Progenitor cell of endocrine pancreas (in vitro differentiated cells): ENCODE measurements at regions not wholly inside any gene's neighbourhood (a gene's known extent, or its start where the extent isn't known, plus 50 kb on each side); places are given as distances from the start of the nearest gene placed in this dataset.

Source experiments
- DNase-seq: peaks from one replicate; pipeline ENCODE4 v3.0.0; 2021; ENCODE audit warnings: low spot score; ENCODE audit not compliant: unreplicated experiment
- H3K27ac Mint-ChIP-seq: 2 replicates; pipeline ENCODE4 v1.8.0; 2021; ENCODE audit warnings: mild to moderate bottlenecking, moderate library complexity, mixed read lengths
- H3K27me3 Mint-ChIP-seq: 2 replicates; pipeline ENCODE4 v1.8.0; 2021; ENCODE audit warnings: mixed read lengths
- H3K36me3 Mint-ChIP-seq: 2 replicates; pipeline ENCODE4 v1.8.0; 2022; ENCODE audit warnings: mixed read lengths; ENCODE audit not compliant: insufficient read depth
- H3K4me1 Mint-ChIP-seq: 2 replicates; pipeline ENCODE4 v1.8.0; 2021; ENCODE audit warnings: low read depth, mixed read lengths
- H3K4me3 Mint-ChIP-seq: 2 replicates; pipeline ENCODE4 v1.8.0; 2021; ENCODE audit warnings: low read depth, mild to moderate bottlenecking, moderate library complexity, mixed read lengths
- H3K9me3 Mint-ChIP-seq: 2 replicates; pipeline ENCODE4 v1.8.0; 2021; ENCODE audit warnings: low read depth, mixed read lengths
- CTCF ChIP-seq: fragments of 200-600 bp; sonication (generic); IDR thresholded peaks from one replicate; pipeline ENCODE4 v1.5.0; 2021; ENCODE audit warnings: antibody characterized with exemption, mild to moderate bottlenecking; ENCODE audit not compliant: unreplicated experiment

GRCh38 chr5:105970919-105971318, 1699.8 kb downstream of the EFNA5 start:
- H3K9me3 Mint-ChIP-seq = no peaks in the 10 kb centered on the region
- no peak overlapping the region for H3K27ac Mint-ChIP-seq
- no peaks in the 10 kb centered on the region for H3K36me3 Mint-ChIP-seq
- no peaks in the 10 kb centered on the region for H3K27me3 Mint-ChIP-seq
- peaks cover 8% of the 10 kb centered on the region for H3K4me1 Mint-ChIP-seq
- no peak for TF ChIP-seq CTCF
- H3K4me3 Mint-ChIP-seq = no peak overlapping the region
- no peak for DNase-seq

DNA sequence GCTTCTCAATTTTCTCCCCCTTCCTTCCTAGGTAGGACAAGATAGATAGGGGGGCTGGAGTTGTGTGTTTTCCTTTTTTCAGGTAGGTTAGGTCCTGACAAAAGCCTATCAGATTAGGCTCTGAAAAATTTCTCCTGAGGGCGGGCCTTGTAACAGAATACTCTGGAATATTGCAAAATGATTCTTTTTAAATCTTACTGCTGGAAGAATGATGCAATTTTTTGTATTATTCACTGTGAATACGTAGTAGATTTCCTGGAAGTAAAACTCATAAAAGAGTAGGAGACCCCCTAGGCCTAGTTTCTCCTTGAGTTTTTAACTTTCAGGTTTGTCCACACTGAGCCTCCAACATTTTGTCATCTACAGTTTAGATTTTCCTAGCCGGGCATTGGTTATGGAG, 1701.8 kb downstream of the EFNA5 start:
- H3K27ac Mint-ChIP-seq = no peak overlapping the region
- no peaks in the 10 kb centered on the region for H3K36me3 Mint-ChIP-seq
- TF ChIP-seq CTCF = no peak
- H3K4me3 Mint-ChIP-seq = no peak overlapping the region
- H3K4me1 Mint-ChIP-seq = peaks cover 4% of the 10 kb centered on the region
- peaks cover 3% of the 10 kb centered on the region for H3K9me3 Mint-ChIP-seq
- no peaks in the 10 kb centered on the region for H3K27me3 Mint-ChIP-seq
- DNase-seq = no peak

DNA sequence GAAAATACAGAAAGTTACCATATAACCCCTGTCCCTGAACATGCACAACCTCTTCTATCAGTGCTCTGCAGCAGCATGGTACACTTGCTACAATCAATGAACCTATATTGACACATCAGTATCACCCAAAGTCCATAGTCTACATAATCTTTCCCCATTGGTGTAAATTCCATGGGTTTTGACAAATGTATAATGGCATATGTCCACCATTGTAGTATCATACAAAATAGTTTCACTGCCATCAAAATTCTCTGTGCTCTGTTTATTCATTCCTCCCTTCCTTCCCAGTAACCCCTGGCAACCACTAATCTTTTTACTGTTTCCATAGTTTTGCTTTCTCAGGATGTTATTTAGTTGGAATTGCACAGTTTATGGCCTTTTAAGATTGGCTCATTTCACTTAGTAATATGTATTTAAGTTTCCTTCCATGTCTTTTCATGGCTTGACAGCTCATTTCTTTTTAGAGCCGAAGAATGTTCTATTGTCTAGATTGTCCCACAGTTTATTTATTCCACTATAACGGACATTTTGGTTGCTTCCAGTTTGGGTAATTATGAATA, 1707.0 kb downstream of the EFNA5 start:
- TF ChIP-seq CTCF = no peak
- Mint-ChIP-seq H3K27me3 (no peaks in the 10 kb centered on the region), H3K4me3 (no peak overlapping the region), H3K9me3 (peaks cover 3% of the 10 kb centered on the region), H3K36me3 (no peaks in the 10 kb centered on the region), H3K27ac (no peak overlapping the region), H3K4me1 (no peaks in the 10 kb centered on the region)
- DNase-seq = no peak

DNA sequence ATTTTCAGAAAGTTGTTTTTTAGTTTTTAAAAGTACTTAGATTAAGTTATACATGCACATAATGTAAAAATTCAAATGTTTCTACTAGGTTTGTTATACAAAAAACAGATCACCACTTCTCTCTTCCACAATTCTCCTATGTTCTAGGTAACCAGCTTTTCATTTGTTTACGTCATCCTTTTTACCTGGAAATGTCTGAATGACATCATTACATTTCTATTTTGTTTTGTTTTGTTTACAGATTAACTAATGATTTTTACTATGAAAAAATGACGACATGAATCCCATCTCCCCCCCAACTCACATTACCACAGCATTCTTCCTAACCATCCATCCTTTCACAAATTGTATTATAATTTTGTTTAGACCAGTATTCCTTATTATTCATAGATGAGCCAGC, 1709.2 kb downstream of the EFNA5 start:
- Mint-ChIP-seq H3K27me3 (no peaks in the 10 kb centered on the region), H3K9me3 (peaks cover 3% of the 10 kb centered on the region), H3K27ac (no peak overlapping the region), H3K4me3 (no peak overlapping the region), H3K36me3 (no peaks in the 10 kb centered on the region), H3K4me1 (no peaks in the 10 kb centered on the region)
- no peak for TF ChIP-seq CTCF
- no peak for DNase-seq

DNA sequence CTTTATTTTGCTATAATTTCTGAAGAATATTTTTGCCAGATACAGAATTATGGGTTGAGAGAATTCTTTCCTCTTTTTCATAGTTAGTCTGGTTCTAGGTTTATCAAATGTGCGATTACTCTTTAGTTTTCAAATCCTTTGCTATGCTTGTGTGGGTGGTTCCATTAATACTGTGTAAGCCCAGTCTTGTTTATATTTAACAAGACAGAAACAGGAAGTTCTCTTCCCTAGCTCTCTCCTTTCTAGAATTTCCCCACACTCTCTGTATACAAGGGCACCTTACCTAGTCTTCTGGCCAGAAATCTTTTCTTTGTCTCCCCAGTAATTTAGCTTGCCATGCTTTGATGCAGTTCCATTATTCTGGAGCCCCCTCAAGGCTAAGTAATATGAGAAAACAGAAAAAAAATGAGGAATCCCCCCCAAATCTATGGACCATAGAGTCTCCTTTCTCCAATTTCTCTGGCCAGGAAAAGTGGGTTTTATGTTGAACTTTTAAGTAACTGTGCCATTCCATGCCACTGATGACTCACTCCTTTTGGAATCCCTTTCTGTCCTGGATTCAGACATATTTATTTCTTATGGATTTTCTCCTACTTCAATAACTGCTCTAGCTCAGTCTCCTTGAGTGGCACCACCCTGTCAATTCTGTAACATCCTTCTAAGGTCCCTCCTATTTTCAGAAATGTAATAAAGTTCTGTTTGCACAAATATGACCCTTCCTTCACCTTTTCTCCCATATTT, 1714.1 kb downstream of the EFNA5 start:
- Mint-ChIP-seq H3K4me3 (no peak overlapping the region), H3K36me3 (no peaks in the 10 kb centered on the region), H3K9me3 (no peaks in the 10 kb centered on the region), H3K27ac (no peak overlapping the region), H3K27me3 (no peaks in the 10 kb centered on the region), H3K4me1 (peaks cover under 1% of the 10 kb centered on the region)
- no peak for DNase-seq
- TF ChIP-seq CTCF = no peak
